ENCODE measurements at regions not wholly inside any gene's neighbourhood (a gene's known extent, or its start where the extent isn't known, plus 50 kb on each side); places are given as distances from the start of the nearest gene placed in this dataset.

DNA sequence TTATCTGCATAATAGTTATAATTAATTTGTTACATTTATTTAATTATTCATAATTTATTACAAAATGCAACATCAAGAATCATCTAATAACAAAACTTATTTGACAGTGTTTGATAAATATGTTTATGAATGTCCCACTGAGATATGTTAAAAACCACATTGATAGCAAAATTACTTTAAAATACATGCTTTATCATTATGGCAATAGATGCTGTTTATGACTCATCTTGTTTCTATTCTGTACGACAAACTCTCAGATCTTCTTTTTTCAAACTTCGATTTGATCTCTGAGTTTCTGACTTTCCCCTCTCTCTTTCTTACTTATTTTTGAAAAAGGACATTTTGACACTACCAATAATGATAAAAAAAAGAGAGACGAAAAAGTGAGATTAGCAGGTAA lies 56.8 kb upstream of the LRRK2 start:
- TF ChIP-seq TCF7L2 (IDR thresholded peaks at IDR 0.05; ENCODE audit: low read depth, low read length) (no peak), TCF12 (IDR thresholded peaks at IDR 0.05) (no peak), TCF12 (CRISPR knock-in tag; IDR thresholded peaks at IDR 0.05) (no peak), CTCF (CRISPR knock-in tag; IDR thresholded peaks at IDR 0.05) (no peak), CREB1 (IDR thresholded peaks at IDR 0.05) (no peak), CREB1 (CRISPR knock-in tag; IDR thresholded peaks at IDR 0.05) (no peak), ETV5 (CRISPR knock-in tag; IDR thresholded peaks at IDR 0.05; ENCODE audit: borderline replicate concordance) (no peak), RAD21 (CRISPR knock-in tag; IDR thresholded peaks at IDR 0.05) (no peak), MAF1 (CRISPR knock-in tag; IDR thresholded peaks at IDR 0.05; ENCODE audit: borderline replicate concordance) (no peak), POLR2AphosphoS5 (IDR thresholded peaks at IDR 0.05; ENCODE audit: low read depth, low read length) (no peak), GATAD2A (CRISPR knock-in tag; IDR thresholded peaks at IDR 0.05) (no peak)
- TF ChIP-seq, protein P1, sequence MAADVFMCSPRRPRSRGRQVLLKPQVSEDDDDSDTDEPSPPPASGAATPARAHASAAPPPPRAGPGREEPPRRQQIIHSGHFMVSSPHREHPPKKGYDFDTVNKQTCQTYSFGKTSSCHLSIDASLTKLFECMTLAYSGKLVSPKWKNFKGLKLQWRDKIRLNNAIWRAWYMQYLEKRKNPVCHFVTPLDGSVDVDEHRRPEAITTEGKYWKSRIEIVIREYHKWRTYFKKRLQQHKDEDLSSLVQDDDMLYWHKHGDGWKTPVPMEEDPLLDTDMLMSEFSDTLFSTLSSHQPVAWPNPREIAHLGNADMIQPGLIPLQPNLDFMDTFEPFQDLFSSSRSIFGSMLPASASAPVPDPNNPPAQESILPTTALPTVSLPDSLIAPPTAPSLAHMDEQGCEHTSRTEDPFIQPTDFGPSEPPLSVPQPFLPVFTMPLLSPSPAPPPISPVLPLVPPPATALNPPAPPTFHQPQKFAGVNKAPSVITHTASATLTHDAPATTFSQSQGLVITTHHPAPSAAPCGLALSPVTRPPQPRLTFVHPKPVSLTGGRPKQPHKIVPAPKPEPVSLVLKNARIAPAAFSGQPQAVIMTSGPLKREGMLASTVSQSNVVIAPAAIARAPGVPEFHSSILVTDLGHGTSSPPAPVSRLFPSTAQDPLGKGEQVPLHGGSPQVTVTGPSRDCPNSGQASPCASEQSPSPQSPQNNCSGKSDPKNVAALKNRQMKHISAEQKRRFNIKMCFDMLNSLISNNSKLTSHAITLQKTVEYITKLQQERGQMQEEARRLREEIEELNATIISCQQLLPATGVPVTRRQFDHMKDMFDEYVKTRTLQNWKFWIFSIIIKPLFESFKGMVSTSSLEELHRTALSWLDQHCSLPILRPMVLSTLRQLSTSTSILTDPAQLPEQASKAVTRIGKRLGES (CRISPR knock-in tag; IDR thresholded peaks at IDR 0.05; ENCODE audit: borderline replicate concordance), result no peak

All from HepG2 (cell line).